Stimulated activated memory B cell treated with anti-CD40 and anti-IgM and Interleukin-4, amounts not matched to agents 10 μg/mL and 1 μg/mL and 100 μg/mL, for 72 hours (primary cell): ENCODE measurements at regions not wholly inside any gene's neighbourhood (a gene's known extent, or its start where the extent isn't known, plus 50 kb on each side); places are given as distances from the start of the nearest gene placed in this dataset.
"Not testable (repeated sequence)": the region's sequence is repeated elsewhere in the genome, so short reads cannot be mapped to it uniquely, and the experiment has no call there.

ENCODE experiments used
- ATAC-seq: fragments of 150-1000 bp; cut with Tn5 transposase; 2 replicates; pipeline ENCODE4 v1.10.0; 2021
- H3K27ac Mint-ChIP-seq: one replicate; pipeline ENCODE4 v1.8.0; 2022; ENCODE audit warnings: mild to moderate bottlenecking, mixed read lengths
- H3K27me3 Mint-ChIP-seq: one replicate; pipeline ENCODE4 v1.8.0; 2022; ENCODE audit warnings: mixed read lengths
- H3K36me3 Mint-ChIP-seq: one replicate; pipeline ENCODE4 v1.8.0; 2022; ENCODE audit warnings: mixed read lengths
- H3K4me1 Mint-ChIP-seq: one replicate; pipeline ENCODE4 v1.8.0; 2022; ENCODE audit warnings: mixed read lengths
- H3K4me3 Mint-ChIP-seq: one replicate; pipeline ENCODE4 v1.8.0; 2022; ENCODE audit warnings: mild to moderate bottlenecking, moderate library complexity, mixed read lengths
- H3K9me3 Mint-ChIP-seq: one replicate; pipeline ENCODE4 v1.8.0; 2022; ENCODE audit warnings: mixed read lengths

GRCh38 chr10:131814567-131815265 is 86.1 kb upstream of the PPP2R2D start:
- Mint-ChIP-seq H3K27me3 (peaks cover 30% of the 10 kb centered on the region), H3K9me3 (peaks cover 2% of the 10 kb centered on the region), H3K4me1 (no peaks in the 10 kb centered on the region), H3K36me3 (no peaks in the 10 kb centered on the region), H3K27ac (no peak overlapping the region), H3K4me3 (no peak overlapping the region)
- ATAC-seq: no peak

- no peak for ATAC-seq
- Mint-ChIP-seq H3K27me3 (peaks cover 26% of the 10 kb centered on the region), H3K27ac (no peak overlapping the region), H3K4me1 (no peaks in the 10 kb centered on the region), H3K36me3 (no peaks in the 10 kb centered on the region), H3K4me3 (no peak overlapping the region), H3K9me3 (peaks cover 2% of the 10 kb centered on the region)
Measured at GRCh38 chr10:131815266-131816156, 85.3 kb upstream of the PPP2R2D start.

GRCh38 chr10:131816157-131816775 is 84.5 kb upstream of the PPP2R2D start:
- Mint-ChIP-seq H3K27ac (no peak overlapping the region), H3K36me3 (no peaks in the 10 kb centered on the region), H3K4me1 (no peaks in the 10 kb centered on the region), H3K9me3 (peaks cover 2% of the 10 kb centered on the region), H3K27me3 (peaks cover 26% of the 10 kb centered on the region), H3K4me3 (no peak overlapping the region)
- no peak for ATAC-seq

GRCh38 chr10:131816941-131817700 is 83.7 kb upstream of the PPP2R2D start:
- no peaks in the 10 kb centered on the region for H3K4me1 Mint-ChIP-seq
- ATAC-seq: no peak
- H3K27ac Mint-ChIP-seq: no peak overlapping the region
- H3K36me3 Mint-ChIP-seq: no peaks in the 10 kb centered on the region
- no peak overlapping the region for H3K4me3 Mint-ChIP-seq
- H3K9me3 Mint-ChIP-seq: peaks cover 2% of the 10 kb centered on the region
- H3K27me3 Mint-ChIP-seq: peaks cover 26% of the 10 kb centered on the region

GRCh38 chr10:131817866-131818509 is 82.8 kb upstream of the PPP2R2D start:
- Mint-ChIP-seq H3K27me3 (peaks cover 26% of the 10 kb centered on the region), H3K27ac (no peak overlapping the region), H3K4me1 (no peaks in the 10 kb centered on the region), H3K4me3 (no peak overlapping the region), H3K9me3 (peaks cover 2% of the 10 kb centered on the region), H3K36me3 (no peaks in the 10 kb centered on the region)
- no peak for ATAC-seq

GRCh38 chr10:131818510-131819234 is 82.1 kb upstream of the PPP2R2D start:
- Mint-ChIP-seq H3K4me1 (no peaks in the 10 kb centered on the region), H3K36me3 (no peaks in the 10 kb centered on the region), H3K27ac (no peak overlapping the region), H3K4me3 (no peak overlapping the region), H3K9me3 (peaks cover 2% of the 10 kb centered on the region), H3K27me3 (peaks cover 26% of the 10 kb centered on the region)
- no peak for ATAC-seq

- H3K36me3 Mint-ChIP-seq: no peaks in the 10 kb centered on the region
- H3K9me3 Mint-ChIP-seq: peaks cover 2% of the 10 kb centered on the region
- peak; percentile 24 for ATAC-seq
- peaks cover 24% of the 10 kb centered on the region for H3K27me3 Mint-ChIP-seq
- H3K27ac Mint-ChIP-seq: no peak overlapping the region
- H3K4me1 Mint-ChIP-seq: no peaks in the 10 kb centered on the region
- H3K4me3 Mint-ChIP-seq: no peak overlapping the region
Measured at GRCh38 chr10:131819241-131820072, 81.4 kb upstream of the PPP2R2D start.

- no peak for ATAC-seq
- H3K4me3 Mint-ChIP-seq: no peak overlapping the region
- peaks cover 12% of the 10 kb centered on the region for H3K27me3 Mint-ChIP-seq
- H3K4me1 Mint-ChIP-seq: no peaks in the 10 kb centered on the region
- peaks cover 2% of the 10 kb centered on the region for H3K9me3 Mint-ChIP-seq
- H3K27ac Mint-ChIP-seq: no peak overlapping the region
- no peaks in the 10 kb centered on the region for H3K36me3 Mint-ChIP-seq
Measured at GRCh38 chr10:131820626-131821025, 80.2 kb upstream of the PPP2R2D start.

GRCh38 chr10:131821378-131822012 is 79.3 kb upstream of the PPP2R2D start:
- no peak for ATAC-seq
- no peak overlapping the region for H3K4me3 Mint-ChIP-seq
- peaks cover 2% of the 10 kb centered on the region for H3K9me3 Mint-ChIP-seq
- H3K36me3 Mint-ChIP-seq: no peaks in the 10 kb centered on the region
- H3K27me3 Mint-ChIP-seq: peaks cover 4% of the 10 kb centered on the region
- no peaks in the 10 kb centered on the region for H3K4me1 Mint-ChIP-seq
- no peak overlapping the region for H3K27ac Mint-ChIP-seq

- H3K4me1 Mint-ChIP-seq: no peaks in the 10 kb centered on the region
- no peaks in the 10 kb centered on the region for H3K27me3 Mint-ChIP-seq
- H3K27ac Mint-ChIP-seq: no peak overlapping the region
- H3K4me3 Mint-ChIP-seq: no peak overlapping the region
- no peaks in the 10 kb centered on the region for H3K36me3 Mint-ChIP-seq
- H3K9me3 Mint-ChIP-seq: peaks cover 2% of the 10 kb centered on the region
- ATAC-seq: no peak
Measured at GRCh38 chr10:131822013-131822691, 78.7 kb upstream of the PPP2R2D start.

- Mint-ChIP-seq H3K27ac (no peak overlapping the region), H3K9me3 (peaks cover 2% of the 10 kb centered on the region), H3K36me3 (no peaks in the 10 kb centered on the region), H3K27me3 (no peaks in the 10 kb centered on the region), H3K4me1 (no peaks in the 10 kb centered on the region), H3K4me3 (no peak overlapping the region)
- no peak for ATAC-seq
Measured at GRCh38 chr10:131822692-131823245, 78.0 kb upstream of the PPP2R2D start.

- not testable (repeated sequence) for H3K27me3 Mint-ChIP-seq, H3K27ac Mint-ChIP-seq, H3K4me3 Mint-ChIP-seq, H3K36me3 Mint-ChIP-seq, H3K4me1 Mint-ChIP-seq, ATAC-seq, H3K9me3 Mint-ChIP-seq
Measured at GRCh38 chr10:131823601-131824099, 77.2 kb upstream of the PPP2R2D start.
